ENCODE measurements at regions not wholly inside any gene's neighbourhood (a gene's known extent, or its start where the extent isn't known, plus 50 kb on each side); places are given as distances from the start of the nearest gene placed in this dataset.

DNA sequence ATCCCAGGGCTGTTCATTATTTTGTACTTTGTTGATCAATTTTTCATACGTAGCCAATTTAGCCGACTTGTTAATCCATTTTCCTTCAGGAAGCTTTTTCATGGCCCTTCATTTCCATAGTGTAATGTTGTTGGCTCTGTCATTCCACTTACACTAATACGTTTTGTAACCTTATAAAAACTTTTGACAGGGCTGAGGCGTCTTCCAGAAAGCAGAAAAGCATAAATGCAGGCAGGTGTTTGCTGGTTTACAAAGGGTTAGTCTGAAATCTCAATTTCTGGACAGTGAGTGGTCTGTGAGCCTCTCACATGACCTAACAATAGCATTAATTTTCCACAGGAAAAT is 444.0 kb downstream of the OTOL1 start:
- H3K79me2 ChIP-seq (ENCODE audit: insufficient read depth): no peaks in the 10 kb centered on the region
- H3K9me2 ChIP-seq: no peaks in the 10 kb centered on the region
- no peaks in the 10 kb centered on the region for H3K36me3 ChIP-seq (replicated peaks in 1 of 2; ENCODE audit: control insufficient read depth in 1 of 2, insufficient read depth in 2 of 2, low read length in 1 of 2)
- H3K4me3 ChIP-seq (ENCODE audit: low read depth in 2 of 2, low read length in 1 of 2): no peak overlapping the region
- 53% methylated on average over 4 of the region's 4 CpGs for WGBS (ENCODE audit: low lambda C conversion rate)
- no peaks in the 10 kb centered on the region for H4K20me1 ChIP-seq (ENCODE audit: insufficient read depth)
- ChIA-PET POLR2A (no interaction called here), CTCF (interaction anchor here (1.3 kb wide), 1 partner anchor 8 kb away, joined by 3 read pairs; no protein-coding TSS in a partner anchor)
- no peaks in the 10 kb centered on the region for H3K27me3 ChIP-seq (ENCODE audit: insufficient read depth)
- H3K4me2 ChIP-seq: no peak overlapping the region
- no peak for DNase-seq
- no peaks in the 10 kb centered on the region for H3K4me1 ChIP-seq (ENCODE audit: control insufficient read depth in 1 of 2, insufficient read depth in 2 of 2, low read depth in 1 of 2, low read length in 1 of 2)
- TF ChIP-seq EZH2phosphoT487 (IDR thresholded peaks at IDR 0.05; ENCODE audit: borderline replicate concordance, low read depth) (no peak), SMC3 (IDR thresholded peaks at IDR 0.05; ENCODE audit: low read depth, low read length) (no peak), SIN3A (IDR thresholded peaks at IDR 0.05; ENCODE audit: borderline replicate concordance, low read depth, low read length) (no peak), EP300 (IDR thresholded peaks at IDR 0.05; ENCODE audit: borderline replicate concordance in 1 of 2, low read depth in 1 of 2, low read length in 1 of 2) (no peak), TAF1 (IDR thresholded peaks at IDR 0.05; ENCODE audit: borderline replicate concordance, low read depth, low read length) (no peak), RFX5 (IDR thresholded peaks at IDR 0.05; ENCODE audit: low read length) (no peak), GABPA (IDR thresholded peaks at IDR 0.05; ENCODE audit: low read depth) (no peak), CHD2 (IDR thresholded peaks at IDR 0.05; ENCODE audit: low read length, partially characterized antibody) (no peak), POLR2AphosphoS5 (IDR thresholded peaks at IDR 0.05; ENCODE audit: low read depth, low read length) (no peak), RXRA (IDR thresholded peaks at IDR 0.05; ENCODE audit: borderline replicate concordance, low read depth) (no peak), NFIC (IDR thresholded peaks at IDR 0.05; ENCODE audit: borderline replicate concordance) (no peak), ELF1 (IDR thresholded peaks at IDR 0.05) (no peak), FOSL2 (IDR thresholded peaks at IDR 0.05; ENCODE audit: borderline replicate concordance, low read depth) (no peak)
- TF ChIP-seq, protein P1, sequence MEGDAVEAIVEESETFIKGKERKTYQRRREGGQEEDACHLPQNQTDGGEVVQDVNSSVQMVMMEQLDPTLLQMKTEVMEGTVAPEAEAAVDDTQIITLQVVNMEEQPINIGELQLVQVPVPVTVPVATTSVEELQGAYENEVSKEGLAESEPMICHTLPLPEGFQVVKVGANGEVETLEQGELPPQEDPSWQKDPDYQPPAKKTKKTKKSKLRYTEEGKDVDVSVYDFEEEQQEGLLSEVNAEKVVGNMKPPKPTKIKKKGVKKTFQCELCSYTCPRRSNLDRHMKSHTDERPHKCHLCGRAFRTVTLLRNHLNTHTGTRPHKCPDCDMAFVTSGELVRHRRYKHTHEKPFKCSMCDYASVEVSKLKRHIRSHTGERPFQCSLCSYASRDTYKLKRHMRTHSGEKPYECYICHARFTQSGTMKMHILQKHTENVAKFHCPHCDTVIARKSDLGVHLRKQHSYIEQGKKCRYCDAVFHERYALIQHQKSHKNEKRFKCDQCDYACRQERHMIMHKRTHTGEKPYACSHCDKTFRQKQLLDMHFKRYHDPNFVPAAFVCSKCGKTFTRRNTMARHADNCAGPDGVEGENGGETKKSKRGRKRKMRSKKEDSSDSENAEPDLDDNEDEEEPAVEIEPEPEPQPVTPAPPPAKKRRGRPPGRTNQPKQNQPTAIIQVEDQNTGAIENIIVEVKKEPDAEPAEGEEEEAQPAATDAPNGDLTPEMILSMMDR (IDR thresholded peaks at IDR 0.05): no peak
- TF ChIP-seq, protein P2, sequence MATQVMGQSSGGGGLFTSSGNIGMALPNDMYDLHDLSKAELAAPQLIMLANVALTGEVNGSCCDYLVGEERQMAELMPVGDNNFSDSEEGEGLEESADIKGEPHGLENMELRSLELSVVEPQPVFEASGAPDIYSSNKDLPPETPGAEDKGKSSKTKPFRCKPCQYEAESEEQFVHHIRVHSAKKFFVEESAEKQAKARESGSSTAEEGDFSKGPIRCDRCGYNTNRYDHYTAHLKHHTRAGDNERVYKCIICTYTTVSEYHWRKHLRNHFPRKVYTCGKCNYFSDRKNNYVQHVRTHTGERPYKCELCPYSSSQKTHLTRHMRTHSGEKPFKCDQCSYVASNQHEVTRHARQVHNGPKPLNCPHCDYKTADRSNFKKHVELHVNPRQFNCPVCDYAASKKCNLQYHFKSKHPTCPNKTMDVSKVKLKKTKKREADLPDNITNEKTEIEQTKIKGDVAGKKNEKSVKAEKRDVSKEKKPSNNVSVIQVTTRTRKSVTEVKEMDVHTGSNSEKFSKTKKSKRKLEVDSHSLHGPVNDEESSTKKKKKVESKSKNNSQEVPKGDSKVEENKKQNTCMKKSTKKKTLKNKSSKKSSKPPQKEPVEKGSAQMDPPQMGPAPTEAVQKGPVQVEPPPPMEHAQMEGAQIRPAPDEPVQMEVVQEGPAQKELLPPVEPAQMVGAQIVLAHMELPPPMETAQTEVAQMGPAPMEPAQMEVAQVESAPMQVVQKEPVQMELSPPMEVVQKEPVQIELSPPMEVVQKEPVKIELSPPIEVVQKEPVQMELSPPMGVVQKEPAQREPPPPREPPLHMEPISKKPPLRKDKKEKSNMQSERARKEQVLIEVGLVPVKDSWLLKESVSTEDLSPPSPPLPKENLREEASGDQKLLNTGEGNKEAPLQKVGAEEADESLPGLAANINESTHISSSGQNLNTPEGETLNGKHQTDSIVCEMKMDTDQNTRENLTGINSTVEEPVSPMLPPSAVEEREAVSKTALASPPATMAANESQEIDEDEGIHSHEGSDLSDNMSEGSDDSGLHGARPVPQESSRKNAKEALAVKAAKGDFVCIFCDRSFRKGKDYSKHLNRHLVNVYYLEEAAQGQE (IDR thresholded peaks at IDR 0.05; ENCODE audit: low read depth, low read length): no peak
- TF ChIP-seq, protein P3, sequence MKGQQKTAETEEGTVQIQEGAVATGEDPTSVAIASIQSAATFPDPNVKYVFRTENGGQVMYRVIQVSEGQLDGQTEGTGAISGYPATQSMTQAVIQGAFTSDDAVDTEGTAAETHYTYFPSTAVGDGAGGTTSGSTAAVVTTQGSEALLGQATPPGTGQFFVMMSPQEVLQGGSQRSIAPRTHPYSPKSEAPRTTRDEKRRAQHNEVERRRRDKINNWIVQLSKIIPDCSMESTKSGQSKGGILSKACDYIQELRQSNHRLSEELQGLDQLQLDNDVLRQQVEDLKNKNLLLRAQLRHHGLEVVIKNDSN (IDR thresholded peaks at IDR 0.05; ENCODE audit: borderline replicate concordance, low read depth): no peak
- TF ChIP-seq, protein P4, sequence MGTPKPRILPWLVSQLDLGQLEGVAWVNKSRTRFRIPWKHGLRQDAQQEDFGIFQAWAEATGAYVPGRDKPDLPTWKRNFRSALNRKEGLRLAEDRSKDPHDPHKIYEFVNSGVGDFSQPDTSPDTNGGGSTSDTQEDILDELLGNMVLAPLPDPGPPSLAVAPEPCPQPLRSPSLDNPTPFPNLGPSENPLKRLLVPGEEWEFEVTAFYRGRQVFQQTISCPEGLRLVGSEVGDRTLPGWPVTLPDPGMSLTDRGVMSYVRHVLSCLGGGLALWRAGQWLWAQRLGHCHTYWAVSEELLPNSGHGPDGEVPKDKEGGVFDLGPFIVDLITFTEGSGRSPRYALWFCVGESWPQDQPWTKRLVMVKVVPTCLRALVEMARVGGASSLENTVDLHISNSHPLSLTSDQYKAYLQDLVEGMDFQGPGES (IDR thresholded peaks at IDR 0.05; ENCODE audit: low read depth, low read length): no peak
- H3K9ac ChIP-seq: no peak overlapping the region
- H3K9me3 ChIP-seq: no peaks in the 10 kb centered on the region; the same call in 1 of the 2 replicates
- no peaks in the 10 kb centered on the region for H3F3A ChIP-seq (replicated peaks; ENCODE audit: insufficient read depth)
- H2AFZ ChIP-seq (ENCODE audit: low read depth): no peak overlapping the region
- H3K27ac ChIP-seq (ENCODE audit: low read depth in 2 of 2, low read length in 1 of 2): no peak overlapping the region
